GM21786 (cell line): ENCODE measurements at regions not wholly inside any gene's neighbourhood (a gene's known extent, or its start where the extent isn't known, plus 50 kb on each side); places are given as distances from the start of the nearest gene placed in this dataset.
A peak's percentile ranks its signal among the peaks of the same experiment; 100 is the strongest.

Experiments
- ATAC-seq: cut with Tn5 transposase; IDR thresholded peaks from one replicate; pipeline ENCODE4 v1.9.1; 2021; ENCODE audit not compliant: unreplicated experiment

GRCh38 chrX:39164212-39164611 is 363.0 kb downstream of the MID1IP1 start:
- no peak for ATAC-seq

GRCh38 chrX:39165185-39165584 is 363.9 kb downstream of the MID1IP1 start:
- ATAC-seq: no peak

- no peak for ATAC-seq
Measured at GRCh38 chrX:39165773-39166172, 364.5 kb downstream of the MID1IP1 start.

GRCh38 chrX:39167791-39168190 is 366.5 kb downstream of the MID1IP1 start:
- peak; percentile 76 for ATAC-seq

GRCh38 chrX:39168609-39169008 is 367.4 kb downstream of the MID1IP1 start:
- ATAC-seq: no peak

- ATAC-seq: no peak
Measured at GRCh38 chrX:39169976-39170375, 368.7 kb downstream of the MID1IP1 start.

- peak; percentile 46 for ATAC-seq
Measured at GRCh38 chrX:39170464-39170863, 369.2 kb downstream of the MID1IP1 start.

- no peak for ATAC-seq
Measured at GRCh38 chrX:39171686-39172085, 370.4 kb downstream of the MID1IP1 start.

- ATAC-seq: no peak
Measured at GRCh38 chrX:39174241-39174771, 373.0 kb downstream of the MID1IP1 start.

GRCh38 chrX:39174772-39175417 is 373.6 kb downstream of the MID1IP1 start:
- ATAC-seq: no peak

- no peak for ATAC-seq
Measured at GRCh38 chrX:39175418-39176057, 374.3 kb downstream of the MID1IP1 start.

GRCh38 chrX:39176105-39176504 is 374.8 kb downstream of the MID1IP1 start:
- no peak for ATAC-seq

- ATAC-seq: no peak
Measured at GRCh38 chrX:39189431-39189830, 388.2 kb downstream of the MID1IP1 start.

- no peak for ATAC-seq
Measured at GRCh38 chrX:39194673-39195072, 393.4 kb downstream of the MID1IP1 start.

- no peak for ATAC-seq
Measured at GRCh38 chrX:39195156-39195555, 393.9 kb downstream of the MID1IP1 start.

GRCh38 chrX:39196192-39197102 is 395.2 kb downstream of the MID1IP1 start:
- peak; percentile 96 for ATAC-seq

- no peak for ATAC-seq
Measured at GRCh38 chrX:39199429-39199828, 398.2 kb downstream of the MID1IP1 start.

GRCh38 chrX:39201305-39201990 is 400.2 kb downstream of the MID1IP1 start:
- no peak for ATAC-seq

- ATAC-seq: no peak
Measured at GRCh38 chrX:39202641-39203040, 401.4 kb downstream of the MID1IP1 start.

GRCh38 chrX:39203427-39203826 is 402.2 kb downstream of the MID1IP1 start:
- no peak for ATAC-seq

- ATAC-seq: no peak
Measured at GRCh38 chrX:39204353-39204752, 403.1 kb downstream of the MID1IP1 start.
